Anterior cingulate cortex (tissue), 58 donors: ENCODE measurements at regions not wholly inside any gene's neighbourhood (a gene's known extent, or its start where the extent isn't known, plus 50 kb on each side); places are given as distances from the start of the nearest gene placed in this dataset.

Experiments used
- DNase-seq, 58 donors: peaks; one replicate each; lab custom pipeline; 2025; lab: John Stamatoyannopoulos, UW

DNA sequence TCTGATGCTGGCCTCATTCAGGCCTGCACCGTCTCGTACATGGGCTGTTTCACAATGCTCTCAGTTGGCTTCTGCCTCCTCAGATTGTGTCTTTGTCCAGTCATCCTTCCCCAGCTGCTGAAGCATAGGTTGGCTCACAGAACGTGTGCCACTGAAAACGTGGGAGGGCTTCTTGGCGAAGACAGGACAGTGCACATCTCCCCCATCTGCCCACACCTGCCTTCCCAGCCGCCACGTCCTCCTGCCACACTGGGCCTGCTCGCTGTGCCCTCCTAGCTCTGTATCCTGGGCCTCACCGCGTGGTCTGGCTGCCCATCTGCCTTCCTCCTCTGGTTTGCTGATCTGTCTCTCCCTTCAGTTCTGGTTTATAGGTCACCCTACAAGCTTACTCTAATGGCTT, 230.0 kb upstream of the TOPAZ1 start:
- DNase-seq = peak in 1 of 58 donors; percentile 39

DNA sequence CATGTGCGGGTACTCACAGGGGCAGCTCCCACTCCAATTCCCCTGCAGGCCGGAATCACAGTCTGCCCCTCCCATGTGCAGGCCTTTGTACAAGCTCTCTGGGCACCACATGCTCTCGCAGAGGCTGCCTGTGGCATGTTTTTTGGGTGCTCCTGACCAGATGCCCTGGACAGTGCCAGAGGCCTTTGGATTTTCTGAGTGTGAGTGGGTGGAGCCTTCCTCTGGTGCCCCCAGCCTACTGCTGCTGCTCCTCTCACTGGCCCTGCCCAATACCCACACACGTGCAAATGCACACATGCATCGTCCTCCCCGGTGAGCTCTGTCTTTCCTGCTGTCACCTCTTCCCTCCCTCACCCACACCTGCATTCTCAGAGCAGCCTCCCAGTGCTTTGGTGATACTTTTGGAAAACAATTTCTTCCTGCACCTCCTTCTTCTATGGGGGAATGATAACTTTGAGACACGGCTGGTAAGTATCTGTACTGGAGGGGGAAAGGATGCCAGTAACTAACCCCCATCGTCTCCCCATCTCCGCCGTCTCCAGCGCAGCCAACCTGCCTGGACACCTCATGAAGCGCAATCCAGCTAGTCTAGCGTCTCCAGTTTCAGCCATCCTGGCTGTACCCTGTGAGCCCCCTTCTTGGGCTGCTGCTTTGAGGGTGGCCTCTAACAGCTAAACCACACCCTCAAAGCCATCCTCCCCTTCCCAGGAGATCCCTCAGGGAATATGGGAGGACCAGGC, 229.4 kb upstream of the TOPAZ1 start:
- DNase-seq = no peak

DNA sequence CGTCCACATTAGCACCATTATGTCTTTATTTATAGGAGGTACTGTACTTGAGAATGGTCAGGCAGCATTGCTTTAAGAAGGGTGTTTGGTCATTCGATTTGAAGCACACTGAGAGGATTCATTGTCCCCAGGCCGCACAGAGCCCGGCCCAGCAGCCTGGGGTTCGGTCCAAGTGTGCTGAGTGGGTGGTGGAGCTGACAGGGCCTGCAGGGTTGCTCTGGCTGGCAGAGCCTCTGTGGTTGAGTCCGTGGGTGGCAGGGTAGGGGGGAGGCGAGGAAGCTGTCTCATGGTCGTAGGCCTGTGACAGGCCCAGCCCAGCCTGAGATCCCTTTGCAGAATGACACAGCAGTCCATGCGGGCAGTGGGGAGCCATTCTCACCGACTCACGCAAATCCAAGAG, 227.7 kb upstream of the TOPAZ1 start:
- DNase-seq = no peak

DNA sequence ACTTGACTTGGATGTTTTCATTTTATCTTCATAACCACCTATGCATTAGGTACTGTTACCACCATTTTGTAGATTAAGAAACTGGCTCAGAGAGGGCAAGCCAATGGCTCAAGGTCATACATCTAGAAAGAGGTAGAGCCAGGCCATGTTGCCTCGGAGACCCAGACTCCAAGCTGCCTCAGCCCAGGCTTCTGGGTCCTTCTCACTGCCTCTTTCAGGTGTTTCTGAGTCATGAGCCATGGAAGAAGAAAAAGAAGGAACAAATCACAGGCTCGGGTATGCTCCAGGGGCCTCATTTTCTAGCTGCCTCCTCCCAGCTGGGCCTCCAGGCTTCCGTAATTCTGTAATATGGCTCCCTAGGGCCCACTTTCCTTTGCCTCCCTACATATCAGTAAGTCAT, 226.5 kb upstream of the TOPAZ1 start:
- DNase-seq = no peak

DNA sequence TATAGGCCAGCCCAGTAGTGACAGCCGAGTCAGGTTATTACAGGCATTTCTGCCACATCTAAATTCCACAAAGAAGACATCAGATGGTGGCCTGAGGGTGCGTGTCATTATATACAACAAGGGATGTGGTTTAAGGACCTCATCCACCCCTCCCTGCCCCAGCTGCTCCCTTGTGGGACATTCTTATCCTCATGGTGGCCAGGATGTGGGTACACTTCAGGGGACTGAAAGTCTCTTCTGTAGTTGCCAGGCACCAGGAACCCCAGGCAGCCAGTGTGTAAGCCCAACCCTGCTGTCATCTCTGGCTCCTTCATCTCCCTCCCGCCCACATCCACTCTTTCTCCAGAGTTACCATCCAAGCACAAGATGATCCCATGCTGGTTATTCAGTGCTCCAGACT, 224.9 kb upstream of the TOPAZ1 start:
- no peak for DNase-seq

DNA sequence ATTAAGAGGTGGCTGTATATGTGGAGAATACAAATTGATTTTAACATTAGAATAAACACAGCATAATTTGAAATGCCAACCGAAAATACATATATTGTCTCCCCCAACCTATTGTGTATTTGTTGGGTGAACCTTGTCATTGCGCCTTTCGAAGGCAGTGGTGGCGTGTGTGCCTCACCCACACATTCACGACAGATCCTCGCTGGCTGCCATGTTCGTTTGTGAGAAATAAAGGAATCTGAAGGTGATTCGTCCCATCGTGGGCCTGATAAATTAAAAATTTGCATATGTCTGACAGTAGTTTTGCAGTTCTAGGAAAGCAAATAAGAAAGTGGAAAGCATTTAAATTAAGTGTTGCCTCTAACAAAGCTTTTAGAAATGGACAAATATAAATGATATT, 222.8 kb upstream of the TOPAZ1 start:
- no peak for DNase-seq

DNA sequence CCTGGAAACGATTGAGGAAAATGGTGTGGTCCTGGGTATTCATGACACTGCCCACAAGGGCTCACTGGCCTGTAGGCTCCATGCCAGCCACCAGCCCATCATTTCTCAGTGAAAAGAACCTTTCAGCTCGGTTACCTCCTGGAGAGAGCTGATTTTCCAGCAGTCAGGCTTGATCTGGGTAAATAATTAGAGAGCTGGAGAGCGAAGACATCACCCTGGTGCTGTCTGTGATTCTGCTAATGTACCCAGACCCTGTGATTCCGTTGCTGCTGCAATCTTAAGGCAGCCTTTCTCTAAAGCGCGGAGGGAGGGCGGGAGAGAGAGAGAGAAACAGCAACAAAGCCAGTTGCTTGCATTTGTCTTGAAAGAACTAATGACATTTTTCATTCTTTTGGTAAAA, 221.9 kb upstream of the TOPAZ1 start:
- peak in 2 of 58 donors; percentile 20 to 30 for DNase-seq

DNA sequence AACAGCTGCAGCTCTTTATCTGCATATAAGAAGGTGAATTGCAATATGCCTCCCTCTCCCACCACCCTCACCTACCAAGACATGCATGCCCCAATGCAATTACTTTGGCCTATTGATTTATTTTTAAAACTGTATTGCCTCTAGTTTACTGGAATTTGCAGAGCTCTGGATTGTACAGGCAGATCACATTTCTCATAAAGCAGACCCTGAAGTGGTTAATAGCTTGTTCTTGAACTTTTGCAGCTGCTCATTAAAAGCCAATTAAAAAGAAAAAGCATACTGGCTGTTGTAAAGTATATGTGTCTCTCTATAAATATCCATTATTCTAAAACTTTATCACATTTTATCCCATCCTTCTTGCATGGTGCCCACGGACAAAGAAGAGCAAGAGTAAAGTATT, 221.5 kb upstream of the TOPAZ1 start:
- no peak for DNase-seq

DNA sequence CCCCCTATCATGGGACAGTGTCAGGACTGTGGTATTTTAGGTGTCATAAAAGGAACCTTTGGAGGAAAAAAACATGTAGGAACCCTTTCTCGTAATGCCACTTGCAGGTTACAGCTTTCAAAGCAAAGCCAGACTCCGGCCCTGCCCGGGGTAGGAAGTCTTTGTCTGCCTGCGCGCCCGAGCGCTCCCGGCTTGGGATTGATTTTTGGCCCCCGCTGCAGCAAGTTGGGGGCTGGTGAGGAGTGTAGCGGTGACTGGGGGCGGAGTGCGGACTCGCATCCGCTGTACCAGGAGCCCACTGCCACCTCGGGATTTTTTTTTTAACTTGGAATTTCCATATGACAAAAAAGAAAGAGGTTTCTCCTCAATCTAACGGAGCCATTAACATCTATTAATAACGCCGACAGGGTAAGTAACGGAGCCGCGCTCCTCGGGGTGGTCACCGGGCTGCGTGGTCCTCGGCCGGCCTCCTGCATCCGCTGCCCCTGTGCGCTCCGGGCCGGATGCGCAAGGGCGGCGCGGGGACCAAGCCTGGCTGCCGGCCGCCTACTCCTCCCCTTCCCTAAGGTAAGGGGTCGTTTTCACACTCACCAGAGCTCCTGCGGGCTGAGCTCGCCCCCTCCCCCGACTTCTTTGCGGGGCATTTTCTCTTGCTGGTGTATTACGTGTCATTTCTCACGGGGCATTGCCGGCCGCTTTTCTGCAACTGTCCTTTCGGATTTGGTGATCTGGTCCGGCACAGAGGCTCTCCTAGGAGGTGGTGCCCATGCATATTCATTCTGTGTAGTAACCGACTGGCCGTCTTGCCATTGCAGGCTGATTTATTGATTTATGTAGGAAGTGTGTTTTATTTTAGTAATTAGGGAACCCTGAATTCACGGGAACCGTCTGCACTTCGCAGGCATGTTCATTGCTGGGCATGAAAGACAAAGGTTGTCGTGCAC, 219.8 kb upstream of the TOPAZ1 start:
- DNase-seq = peak in 1 of 58 donors; percentile 21

DNA sequence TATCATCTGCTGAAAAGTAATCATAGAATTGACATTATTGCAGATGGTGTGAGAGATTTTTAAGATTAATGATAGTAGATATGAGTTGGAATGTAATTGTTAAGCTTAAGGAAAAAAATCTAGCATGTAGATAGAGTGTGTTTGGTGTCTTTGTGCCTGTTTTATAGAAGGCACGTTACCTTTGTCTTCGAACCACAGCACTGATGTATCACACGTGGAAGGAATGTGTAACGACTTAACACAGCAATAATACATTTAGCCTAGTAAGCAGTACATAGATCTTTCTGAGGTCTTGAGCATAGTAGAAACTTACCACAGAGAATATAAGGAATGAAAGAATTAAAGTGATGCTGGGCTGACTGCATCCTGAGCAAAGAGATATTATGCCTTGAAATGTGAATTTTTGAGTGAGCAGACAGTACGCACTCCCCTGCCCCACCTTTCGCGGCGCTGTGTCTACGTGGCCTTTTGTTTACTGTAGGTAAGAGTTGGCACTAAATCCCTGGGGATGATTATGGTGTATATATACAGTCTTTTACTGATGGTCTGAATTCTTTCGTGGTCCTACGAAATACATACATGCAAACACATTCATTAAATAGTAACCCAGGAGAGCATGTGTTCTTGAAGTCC, 217.6 kb upstream of the TOPAZ1 start:
- no peak for DNase-seq

DNA sequence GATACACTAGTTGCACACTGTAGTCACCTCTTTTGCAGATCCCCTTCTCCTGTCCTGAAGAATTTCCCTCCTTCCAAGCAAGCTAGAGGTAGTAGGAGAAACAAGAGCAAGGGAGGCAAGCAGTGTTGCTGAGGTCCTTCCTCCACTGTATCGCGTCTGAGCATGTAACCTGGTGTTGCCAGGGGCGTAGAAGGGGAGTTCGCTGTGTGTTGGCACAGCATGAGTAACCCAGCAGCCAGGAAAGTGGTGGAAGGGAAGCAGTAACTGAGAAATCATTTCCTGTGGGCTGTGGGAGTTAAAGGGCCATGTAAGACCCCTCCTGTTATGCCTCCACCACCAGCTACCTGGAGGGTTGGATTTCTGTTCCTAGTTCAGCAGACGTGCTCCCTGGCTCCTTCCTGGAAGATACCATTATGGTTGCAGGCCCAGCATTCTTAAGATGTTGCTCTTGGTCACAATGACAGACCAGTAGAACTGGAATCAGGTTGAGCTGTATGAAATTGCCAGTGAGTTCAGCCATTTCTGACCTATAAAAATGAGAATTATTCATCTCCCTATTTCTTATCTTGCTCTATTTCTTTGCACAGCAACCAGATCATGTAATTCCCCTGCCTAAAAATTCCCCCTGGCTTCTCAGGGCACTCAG, 215.3 kb upstream of the TOPAZ1 start:
- no peak for DNase-seq

DNA sequence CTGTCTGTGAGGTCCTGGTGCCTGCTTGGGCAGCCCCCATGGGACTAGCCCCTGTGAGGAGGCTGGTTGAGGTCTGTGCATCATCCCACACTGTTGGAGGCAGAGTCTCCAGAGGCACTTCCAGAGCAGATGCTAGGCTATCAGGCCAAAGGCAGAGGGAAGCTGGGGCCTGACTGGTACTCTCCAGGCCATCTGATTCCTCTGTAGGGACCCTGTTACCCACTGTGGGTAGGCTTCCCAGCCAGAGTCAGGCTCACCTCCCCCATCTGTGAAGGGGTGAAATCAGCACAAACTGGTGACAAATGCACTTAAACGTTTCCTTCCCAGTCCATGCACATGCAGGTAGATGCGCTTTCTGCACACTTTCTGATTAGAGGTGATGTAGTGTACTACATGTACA, 212.6 kb upstream of the TOPAZ1 start:
- no peak for DNase-seq

DNA sequence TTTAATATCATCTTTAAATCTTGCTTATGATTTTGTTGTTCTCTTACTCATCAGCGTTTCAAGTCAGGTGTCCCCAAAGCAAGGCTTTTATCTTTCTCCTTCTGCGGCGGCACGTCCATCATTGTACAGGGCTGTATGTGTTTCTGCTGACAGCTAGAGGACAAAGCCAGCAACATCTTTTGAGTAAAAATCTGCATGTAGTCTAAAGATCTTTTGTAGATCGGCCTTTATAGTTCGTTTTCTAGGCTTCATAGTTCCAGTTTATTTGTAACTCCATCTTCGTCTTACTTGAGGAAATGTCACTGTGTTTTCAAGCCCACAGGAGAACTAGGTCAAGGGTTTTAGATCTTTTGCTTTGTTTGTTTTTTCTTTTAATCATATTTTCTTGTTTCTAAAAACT, 211.4 kb upstream of the TOPAZ1 start:
- no peak for DNase-seq

DNA sequence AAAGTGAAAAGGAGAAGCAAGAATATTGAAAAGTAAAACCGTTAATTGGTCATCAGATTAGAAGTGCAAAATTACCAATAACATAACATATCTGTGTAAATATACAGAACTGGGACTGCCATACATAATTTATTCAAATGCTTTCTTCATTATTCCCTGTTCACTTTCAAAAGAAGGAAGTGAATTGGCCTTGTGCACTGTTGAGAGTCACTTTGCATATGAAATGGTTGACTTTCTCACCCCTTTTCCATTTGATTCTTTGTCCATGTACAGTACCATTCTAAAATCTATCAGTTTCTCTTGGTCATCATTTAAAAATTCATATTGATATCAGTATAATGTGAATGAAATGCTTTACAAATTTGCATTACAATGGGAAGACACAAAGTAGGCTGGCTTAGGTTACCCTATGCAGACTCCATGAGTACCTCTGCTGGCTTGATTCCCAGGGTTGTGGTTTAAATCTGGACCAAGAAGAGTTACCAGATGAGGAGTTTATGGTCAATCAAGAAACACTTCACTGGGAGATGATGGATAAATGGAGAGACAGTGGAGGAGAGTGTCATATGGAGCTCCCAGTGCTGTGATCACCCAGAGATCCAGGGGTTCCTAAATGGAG, 210.9 kb upstream of the TOPAZ1 start:
- DNase-seq = no peak

DNA sequence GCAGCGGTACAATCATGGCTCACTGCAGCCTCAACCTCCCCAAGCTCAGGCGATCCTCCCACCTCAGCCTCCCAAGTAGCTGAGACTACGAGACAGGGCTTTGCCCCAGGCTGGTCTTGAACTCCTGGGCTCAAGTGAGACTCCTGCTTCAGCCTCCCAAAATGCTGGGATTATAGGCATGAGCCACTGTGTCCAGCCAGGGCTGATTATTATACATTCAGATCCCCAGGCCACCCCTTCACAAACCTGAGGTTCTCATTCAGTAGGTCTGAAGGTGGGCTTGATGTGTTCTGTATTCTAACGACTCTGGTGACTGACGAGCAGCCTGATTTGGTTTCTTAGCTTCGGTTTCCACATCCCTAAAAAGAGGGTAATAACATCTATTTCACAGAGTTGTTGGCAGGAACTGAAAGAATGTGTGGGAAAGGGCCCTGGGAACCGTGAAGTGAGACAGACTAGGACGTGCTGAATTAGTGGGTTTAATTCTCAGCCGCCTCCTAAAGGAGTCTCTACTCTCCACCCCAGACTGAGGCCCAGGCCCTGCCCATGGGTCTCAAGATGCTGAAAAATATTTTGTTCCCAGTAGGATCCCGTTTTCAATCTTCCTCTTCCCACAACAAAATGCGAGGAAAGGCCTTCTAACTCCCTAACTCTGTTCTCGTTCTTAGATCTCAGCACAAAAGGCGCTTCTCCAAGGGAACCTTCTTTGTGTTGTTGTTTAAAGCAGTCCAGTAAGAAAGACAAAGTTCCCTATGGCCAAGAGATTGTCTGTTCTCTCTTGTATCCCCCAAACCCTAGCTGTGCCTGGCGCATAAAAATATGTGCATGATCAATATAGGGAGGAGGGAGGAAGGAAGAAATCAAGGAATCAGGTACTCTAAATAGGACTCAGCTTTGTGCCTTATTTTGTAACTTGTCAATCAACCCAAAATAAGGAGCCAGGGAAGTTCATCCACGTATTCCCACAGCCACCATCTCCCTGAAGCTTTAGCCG, 210.0 kb upstream of the TOPAZ1 start:
- no peak for DNase-seq

DNA sequence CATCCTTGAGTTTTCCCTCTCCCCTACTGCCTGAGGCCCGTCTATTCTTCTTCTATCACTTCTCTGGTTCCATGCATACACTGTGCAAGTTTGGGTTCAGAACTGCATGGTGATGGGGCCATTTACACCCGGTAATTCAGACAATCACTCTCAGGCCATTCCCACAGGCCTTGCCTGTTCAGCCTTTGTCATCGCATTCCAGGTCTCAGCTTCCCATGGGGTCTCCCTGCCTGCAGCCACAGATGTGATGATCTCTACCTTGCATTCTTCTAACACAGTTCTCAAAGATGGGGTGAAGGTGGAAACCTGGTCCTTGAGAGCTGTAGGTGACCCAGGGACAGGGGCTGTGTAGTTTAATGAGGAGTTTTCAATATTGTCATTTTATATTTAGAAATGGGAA, 209.2 kb upstream of the TOPAZ1 start:
- DNase-seq = no peak

DNA sequence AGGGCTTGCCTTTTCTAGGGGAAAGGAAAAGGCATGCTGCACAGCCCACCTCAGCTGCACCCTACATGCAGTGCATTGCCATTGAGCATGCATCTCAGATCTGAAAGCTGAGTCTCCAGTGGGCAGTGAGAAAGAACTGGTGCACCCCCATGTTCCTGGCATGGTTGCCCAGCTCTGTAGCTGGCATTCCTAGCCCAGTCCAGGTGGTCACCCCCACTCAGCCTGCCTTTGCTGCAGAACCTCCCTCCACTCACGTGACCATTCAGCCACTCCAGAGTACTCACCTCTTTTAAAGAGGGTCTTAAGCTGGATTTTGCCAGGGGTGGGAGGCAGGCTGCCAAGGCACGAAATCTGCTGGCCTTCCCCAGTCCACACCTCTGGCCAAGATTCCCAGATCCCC, 208.6 kb upstream of the TOPAZ1 start:
- no peak for DNase-seq

DNA sequence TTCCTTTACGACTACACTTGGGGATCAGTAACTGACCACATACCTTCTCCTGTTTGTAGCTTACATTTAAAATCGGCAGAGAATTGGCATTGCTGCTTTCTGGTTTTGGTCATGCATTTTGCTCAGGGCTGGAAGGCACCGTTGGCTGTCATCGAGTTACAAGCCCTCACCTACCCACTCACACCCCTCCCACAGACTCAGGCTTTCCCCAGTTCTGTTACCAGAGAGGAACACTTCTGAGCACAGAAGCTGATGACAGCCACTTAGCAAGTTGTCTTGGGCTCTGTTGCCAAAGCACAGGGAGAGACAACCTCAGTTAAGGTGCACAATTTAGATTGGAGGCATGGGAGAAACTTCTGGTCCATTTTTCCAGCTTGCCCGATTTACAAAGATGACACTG, 204.8 kb upstream of the TOPAZ1 start:
- DNase-seq = peak in 11 of 58 donors; percentile 23 to 70 (median 34)

DNA sequence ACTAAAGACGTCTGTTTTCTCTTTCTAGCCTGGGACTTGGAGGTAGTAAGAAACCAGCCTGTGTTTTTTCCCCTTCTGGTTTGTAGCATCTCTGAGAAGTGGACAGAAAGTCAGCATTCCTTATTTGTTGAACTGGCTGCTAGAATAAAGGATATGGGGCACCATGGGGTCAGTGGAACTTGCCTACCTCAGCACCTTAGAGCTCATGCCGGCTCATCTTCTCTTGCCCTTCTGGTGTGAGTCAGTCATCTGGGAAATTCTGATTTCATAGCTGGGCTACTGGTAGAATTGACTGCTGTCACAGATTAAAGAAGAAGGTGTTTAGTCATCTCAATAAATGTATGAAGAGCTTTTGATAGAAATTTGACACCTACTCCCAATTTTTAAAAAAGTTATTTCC, 202.7 kb upstream of the TOPAZ1 start:
- DNase-seq = no peak
